NCI-H524 treated with DMSO at 0.1 percent for 48 hours (cell line): ENCODE measurements at regions not wholly inside any gene's neighbourhood (a gene's known extent, or its start where the extent isn't known, plus 50 kb on each side); places are given as distances from the start of the nearest gene placed in this dataset.

Source experiments
- DNase-seq: peaks from one replicate; lab custom pipeline; 2025; lab: John Stamatoyannopoulos, UW

DNA sequence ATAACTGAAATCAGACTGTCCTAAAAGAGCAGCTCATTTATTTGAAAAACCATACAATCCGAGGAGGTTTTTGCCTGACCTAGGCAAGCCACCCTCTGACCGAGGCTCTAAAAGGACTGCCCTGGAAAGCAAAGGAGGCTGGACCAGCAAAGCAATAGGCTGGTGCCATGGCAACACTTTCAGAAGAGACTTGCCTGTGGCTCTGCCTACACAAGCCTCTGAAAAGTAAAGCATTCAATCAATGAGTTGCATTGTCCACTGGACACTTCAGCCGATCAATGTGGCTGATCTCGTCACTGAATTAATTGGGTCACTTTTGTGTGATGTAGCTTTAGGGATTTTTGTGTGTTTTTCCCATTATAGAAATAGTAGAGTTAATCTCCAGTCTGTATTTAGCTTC, 99.1 kb upstream of the SEMA6D start:
- no peak for DNase-seq

- no peak for DNase-seq
These were observed 96.2 kb upstream of the SEMA6D start for GRCh38 chr15:47620960-47621681.

- DNase-seq = no peak
These were observed 95.2 kb upstream of the SEMA6D start for GRCh38 chr15:47622055-47622454.

DNA sequence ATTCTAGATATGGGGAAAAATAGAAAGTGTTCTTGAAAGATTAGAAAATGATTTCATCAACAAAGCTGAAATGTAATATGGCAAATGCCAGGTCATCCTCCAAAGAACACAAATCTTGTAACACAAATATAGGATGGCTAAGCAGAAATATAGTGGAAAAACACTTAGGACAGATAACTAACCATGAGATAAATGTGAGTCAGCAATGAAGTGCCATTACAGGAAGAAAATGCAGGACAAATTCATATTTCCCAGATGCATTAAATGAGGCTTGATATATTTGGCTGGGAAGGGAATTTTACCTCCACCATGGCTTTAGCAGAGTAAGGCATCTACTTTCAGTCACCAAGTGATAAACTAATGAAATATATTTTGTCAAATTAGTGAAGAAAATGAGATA, 92.8 kb upstream of the SEMA6D start:
- no peak for DNase-seq

GRCh38 chr15:47639042-47639441, 78.3 kb upstream of the SEMA6D start:
- no peak for DNase-seq

DNA sequence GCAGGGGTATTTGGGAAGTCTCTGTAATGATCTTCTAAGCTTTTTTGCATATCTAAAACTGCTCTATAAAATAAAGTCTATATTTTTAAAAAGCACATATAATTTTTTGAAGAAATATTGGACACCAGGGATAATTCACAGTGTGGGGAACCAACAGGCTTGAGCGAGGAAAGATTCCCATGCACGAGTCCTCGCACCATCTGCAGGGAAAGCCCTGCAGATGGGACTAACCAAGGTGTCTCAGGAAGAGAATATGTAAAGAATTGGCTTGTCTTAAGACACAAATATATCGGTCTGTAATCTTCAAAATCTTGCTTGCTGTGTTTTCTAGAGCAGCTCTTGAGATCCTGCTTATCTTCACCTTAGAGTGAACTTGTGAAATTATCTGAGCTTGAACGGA, 77.2 kb upstream of the SEMA6D start:
- no peak for DNase-seq

DNA sequence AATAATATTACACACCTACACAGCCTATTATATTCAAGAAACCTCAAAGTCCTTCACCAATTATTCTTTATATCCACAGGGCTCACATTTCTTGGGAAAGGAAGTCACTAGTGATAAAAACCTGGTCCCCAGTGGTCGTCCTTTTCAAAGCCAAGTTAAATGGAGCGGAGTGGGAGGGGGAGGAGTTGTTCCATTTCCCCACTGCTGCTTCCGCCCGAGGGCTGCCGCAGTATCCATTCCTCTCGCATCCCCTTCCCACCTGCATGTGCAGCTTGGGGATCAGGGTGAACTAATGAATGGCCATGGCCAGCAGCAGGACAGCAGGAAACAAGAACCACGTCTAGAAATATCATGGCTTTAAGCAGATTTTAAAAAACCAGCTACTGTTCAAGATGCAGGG, 76.4 kb upstream of the SEMA6D start:
- no peak for DNase-seq

DNA sequence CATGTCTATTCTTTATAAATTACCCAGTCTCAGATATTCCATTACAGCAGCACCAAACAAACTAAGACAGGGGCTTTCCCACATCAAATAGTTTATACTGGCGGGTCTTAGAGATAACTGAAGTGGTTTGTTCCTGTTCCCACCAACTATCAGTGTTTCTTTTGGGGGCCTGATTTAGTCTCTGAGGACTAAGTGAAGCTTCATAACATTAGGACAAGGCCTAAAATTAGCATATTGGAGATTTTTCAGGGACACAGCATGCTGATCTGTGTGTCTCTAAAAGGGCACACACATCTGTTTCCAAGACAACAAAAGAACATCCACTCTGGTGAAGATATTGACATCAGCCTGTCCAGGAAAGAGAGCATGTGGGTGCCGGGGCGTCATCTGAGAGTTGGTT, 72.6 kb upstream of the SEMA6D start:
- DNase-seq = no peak

GRCh38 chr15:47650564-47650963, 66.7 kb upstream of the SEMA6D start:
- no peak for DNase-seq

GRCh38 chr15:47652328-47652727, 65.0 kb upstream of the SEMA6D start:
- DNase-seq = peak; percentile 79

DNA sequence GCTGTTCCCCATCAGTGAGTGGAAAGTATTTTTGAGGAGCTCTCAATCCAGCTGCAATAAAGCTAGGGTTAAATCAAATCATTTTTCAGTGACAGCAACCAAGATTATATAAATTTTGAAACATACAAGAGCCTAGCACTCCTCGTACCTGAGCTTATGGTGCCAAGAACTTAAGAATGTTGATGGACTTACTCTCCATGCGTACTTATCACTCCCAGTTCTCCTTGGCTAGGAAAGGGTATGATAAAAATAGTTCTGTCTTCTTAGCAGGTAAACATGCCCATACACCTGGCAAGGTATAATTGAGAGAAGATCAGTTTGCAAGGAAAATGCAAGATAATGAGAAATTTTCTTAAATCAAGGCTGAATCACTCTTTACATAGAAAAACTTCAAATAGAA, 64.5 kb upstream of the SEMA6D start:
- no peak for DNase-seq

DNA sequence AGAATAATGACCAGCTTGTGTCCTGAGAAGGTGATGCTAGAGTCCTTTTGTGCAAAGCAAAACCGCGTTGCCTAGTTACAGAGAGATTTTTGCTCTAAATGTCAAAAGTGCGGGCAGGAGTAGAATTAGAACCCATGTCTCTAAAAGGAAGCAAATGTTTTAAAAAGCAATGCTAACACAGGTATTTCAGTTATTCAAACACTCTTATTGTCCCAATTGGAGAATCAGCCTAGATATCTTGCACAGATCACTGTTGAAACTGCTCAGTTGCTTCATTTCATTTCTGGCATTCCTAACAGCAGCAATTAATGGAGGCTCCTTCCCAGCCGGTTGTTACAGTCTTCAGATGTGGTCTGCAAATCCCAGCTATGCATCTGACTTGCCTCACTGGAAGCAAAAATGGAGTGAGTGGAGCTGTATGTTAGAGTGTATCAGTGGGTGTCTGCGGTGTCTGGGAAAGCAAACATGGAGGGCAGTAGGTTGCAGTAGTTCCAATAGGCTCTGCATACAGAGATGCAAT, 55.6 kb upstream of the SEMA6D start:
- no peak for DNase-seq

DNA sequence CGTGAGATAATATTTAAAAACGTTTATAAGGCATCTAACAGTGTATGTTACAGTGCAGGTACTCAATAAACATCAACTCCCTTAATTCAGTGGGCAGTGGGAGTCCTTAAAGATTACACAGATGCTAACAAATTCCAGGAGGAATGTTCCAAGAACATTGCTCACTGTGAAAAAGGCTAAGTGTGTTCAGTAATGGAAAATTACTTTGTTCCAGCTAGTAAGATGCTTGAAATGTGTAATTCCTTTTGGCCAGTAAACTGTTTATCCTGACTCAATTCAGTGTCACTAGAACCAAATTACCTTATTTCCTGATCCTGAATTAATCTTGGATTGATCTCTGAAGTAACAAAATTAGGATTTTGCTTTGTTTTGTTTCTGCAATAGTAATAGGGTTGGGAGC, 54.2 kb upstream of the SEMA6D start:
- no peak for DNase-seq
